Esophagus muscularis mucosa (tissue), 4 donors: ENCODE measurements at regions not wholly inside any gene's neighbourhood (a gene's known extent, or its start where the extent isn't known, plus 50 kb on each side); places are given as distances from the start of the nearest gene placed in this dataset.

ENCODE experiments used
- DNase-seq: peaks from one replicate; pipeline ENCODE4 v3.0.0-alpha.2; 2017; ENCODE audit errors: extremely low spot score
- H3K27ac ChIP-seq, 4 donors: fragments of 200-600 bp; sonication (generic); replicated peaks in 1 of 4; 1 replicate in 3 of 4; 2 replicates in 1 of 4; pipeline ENCODE4 v1.5.1; 2016 to 2019; ENCODE audit warnings: mild to moderate bottlenecking in 1 of 4
- H3K27me3 ChIP-seq, 4 donors: fragments of 200-600 bp; sonication (generic); one replicate each; pipeline versions ENCODE4 v1.5.1 to v1.6.0; 2016 to 2019
- H3K36me3 ChIP-seq, 4 donors: fragments of 200-600 bp; sonication (generic); one replicate each; pipeline ENCODE4 v1.5.1; 2016 to 2019
- H3K4me1 ChIP-seq, 4 donors: fragments of 200-600 bp; sonication (generic); one replicate each; pipeline ENCODE4 v1.5.1; 2016 to 2019
- H3K4me3 ChIP-seq, 4 donors: fragments of 200-600 bp; sonication (generic); 1 replicate in 2 of 4; 2 replicates in 2 of 4; pipeline ENCODE4 v1.5.1; 2016 to 2019; ENCODE audit warnings: mild to moderate bottlenecking in 4 of 4, moderate library complexity in 1 of 4
- H3K9me3 ChIP-seq, 4 donors: fragments of 200-600 bp; sonication (generic); 1 replicate in 3 of 4; 2 replicates in 1 of 4; pipeline ENCODE4 v1.5.1; 2016 to 2019
- CTCF ChIP-seq, 3 experiments: fragments of 200-600 bp in 2 of 3; fragments of 450-650 bp in 1 of 3; sonication (generic) in 2 of 3; IDR thresholded peaks; one replicate each; pipeline ENCODE4 v1.5.1; 2017 to 2019; ENCODE audit warnings: antibody characterized with exemption in 3 of 3, mild to moderate bottlenecking in 2 of 3, moderate library complexity in 1 of 3
- EP300 ChIP-seq: sonication (generic); formaldehyde crosslinking; IDR thresholded peaks from one replicate; pipeline ENCODE4 v1.6.1; 2017; ENCODE audit warnings: antibody characterized with exemption
- POLR2A ChIP-seq: fragments of 450-650 bp; IDR thresholded peaks from one replicate; pipeline ENCODE4 v1.6.1; 2017; ENCODE audit warnings: antibody characterized with exemption, moderate library complexity, mild to moderate bottlenecking, low read depth
- POLR2AphosphoS5 ChIP-seq, 2 donors: sonication (generic); formaldehyde crosslinking; IDR thresholded peaks; one replicate each; pipeline ENCODE4 v1.6.1; 2017; ENCODE audit warnings: antibody characterized with exemption in 2 of 2
- WGBS: methylation state at CpG from one replicate; pipeline ENCODE4 v1.1.5; 2018; 5-methylcytosine and 5-hydroxymethylcytosine counted together
- intact Hi-C: fragments of 100-400 bp; cut with DNase I; formaldehyde crosslinking; loops from one replicate; pipeline ENCODE4 v1.15.1; 2023

GRCh38 chr20:19000078-19000477 lies 186.5 kb downstream of the SCP2D1 start:
- Histone ChIP-seq H3K4me1 (no peaks in the 10 kb centered on the region), H3K9me3 (no peaks in the 10 kb centered on the region), H3K27ac (no peak overlapping the region), H3K27me3 (no peaks in the 10 kb centered on the region), H3K4me3 (no peak overlapping the region), H3K36me3 (no peaks in the 10 kb centered on the region)
- DNase-seq: no peak
- 58% methylated on average over 7 of the region's 7 CpGs for WGBS
- intact Hi-C loops: no loop called here
- TF ChIP-seq CTCF (IDR thresholded peaks at IDR 0.05): no peak
- no peak for TF ChIP-seq EP300
- no peak for TF ChIP-seq POLR2AphosphoS5 (IDR thresholded peaks at IDR 0.05)
- no peak for TF ChIP-seq POLR2A

GRCh38 chr20:19001177-19001576 lies 187.6 kb downstream of the SCP2D1 start:
- H3K36me3 ChIP-seq: no peaks in the 10 kb centered on the region
- H3K4me3 ChIP-seq: no peak overlapping the region
- no peaks in the 10 kb centered on the region for H3K9me3 ChIP-seq
- no peaks in the 10 kb centered on the region for H3K27me3 ChIP-seq
- WGBS: 100% methylated on average over 1 of the region's 1 CpG
- no peaks in the 10 kb centered on the region for H3K4me1 ChIP-seq
- no peak for DNase-seq
- TF ChIP-seq POLR2A: no peak
- TF ChIP-seq EP300: no peak
- no peak for TF ChIP-seq POLR2AphosphoS5 (IDR thresholded peaks at IDR 0.05)
- no peak for TF ChIP-seq CTCF (IDR thresholded peaks at IDR 0.05)
- no peak overlapping the region for H3K27ac ChIP-seq
- intact Hi-C loops: no loop called here

- DNase-seq: no peak
- intact Hi-C loops: no loop called here
These were observed 190.1 kb downstream of the SCP2D1 start for GRCh38 chr20:19003366-19004336.

GRCh38 chr20:19004975-19005374 lies 191.4 kb downstream of the SCP2D1 start:
- H3K4me1 ChIP-seq: no peaks in the 10 kb centered on the region
- WGBS: 79% methylated on average over 3 of the region's 6 CpGs
- TF ChIP-seq EP300 (no peak), POLR2A (no peak), CTCF (IDR thresholded peaks at IDR 0.05) (no peak)

More at GRCh38 chr20:19003366-19004336, 190.1 kb downstream of the SCP2D1 start:
- H3K9me3 ChIP-seq: no peaks in the 10 kb centered on the region
- no peak overlapping the region for H3K27ac ChIP-seq
- no peaks in the 10 kb centered on the region for H3K27me3 ChIP-seq
- no peaks in the 10 kb centered on the region for H3K36me3 ChIP-seq
- 83% methylated on average over 5 of the region's 5 CpGs for WGBS
- no peaks in the 10 kb centered on the region for H3K4me1 ChIP-seq
- H3K4me3 ChIP-seq: no peak overlapping the region
- TF ChIP-seq POLR2AphosphoS5 (IDR thresholded peaks at IDR 0.05) (no peak), EP300 (no peak)

GRCh38 chr20:19008497-19008896 lies 194.9 kb downstream of the SCP2D1 start:
- H3K4me1 ChIP-seq: peaks cover 0 to 8% (median 2%) of the 10 kb centered on the region in 4 donors
- no peaks in the 10 kb centered on the region for H3K9me3 ChIP-seq
- H3K27ac ChIP-seq: no peak overlapping the region
- intact Hi-C loops: no loop called here
- no peak for TF ChIP-seq POLR2A
- no peak for TF ChIP-seq POLR2AphosphoS5 (IDR thresholded peaks at IDR 0.05)
- TF ChIP-seq CTCF (IDR thresholded peaks at IDR 0.05): no peak
- no peak for TF ChIP-seq EP300
- H3K27me3 ChIP-seq: no peaks in the 10 kb centered on the region
- H3K4me3 ChIP-seq: no peak overlapping the region
- no peak for DNase-seq
- WGBS: 63% methylated on average over 5 of the region's 5 CpGs
- no peaks in the 10 kb centered on the region for H3K36me3 ChIP-seq

More at GRCh38 chr20:19004975-19005374, 191.4 kb downstream of the SCP2D1 start:
- intact Hi-C loops: no loop called here
- Histone ChIP-seq H3K4me3 (no peak overlapping the region), H3K27me3 (no peaks in the 10 kb centered on the region), H3K9me3 (no peaks in the 10 kb centered on the region), H3K27ac (no peak overlapping the region), H3K36me3 (no peaks in the 10 kb centered on the region)
- no peak for DNase-seq
